ENCODE measurements at regions not wholly inside any gene's neighbourhood (a gene's known extent, or its start where the extent isn't known, plus 50 kb on each side); places are given as distances from the start of the nearest gene placed in this dataset.

- Mint-ChIP-seq H3K27me3 (no peaks in the 10 kb centered on the region), H3K27ac (no peak overlapping the region), H3K9me3 (no peaks in the 10 kb centered on the region), H3K4me3 (no peak overlapping the region), H3K4me1 (no peaks in the 10 kb centered on the region), H3K36me3 (ENCODE audit: low read depth) (no peaks in the 10 kb centered on the region)
- TF ChIP-seq, protein P1, sequence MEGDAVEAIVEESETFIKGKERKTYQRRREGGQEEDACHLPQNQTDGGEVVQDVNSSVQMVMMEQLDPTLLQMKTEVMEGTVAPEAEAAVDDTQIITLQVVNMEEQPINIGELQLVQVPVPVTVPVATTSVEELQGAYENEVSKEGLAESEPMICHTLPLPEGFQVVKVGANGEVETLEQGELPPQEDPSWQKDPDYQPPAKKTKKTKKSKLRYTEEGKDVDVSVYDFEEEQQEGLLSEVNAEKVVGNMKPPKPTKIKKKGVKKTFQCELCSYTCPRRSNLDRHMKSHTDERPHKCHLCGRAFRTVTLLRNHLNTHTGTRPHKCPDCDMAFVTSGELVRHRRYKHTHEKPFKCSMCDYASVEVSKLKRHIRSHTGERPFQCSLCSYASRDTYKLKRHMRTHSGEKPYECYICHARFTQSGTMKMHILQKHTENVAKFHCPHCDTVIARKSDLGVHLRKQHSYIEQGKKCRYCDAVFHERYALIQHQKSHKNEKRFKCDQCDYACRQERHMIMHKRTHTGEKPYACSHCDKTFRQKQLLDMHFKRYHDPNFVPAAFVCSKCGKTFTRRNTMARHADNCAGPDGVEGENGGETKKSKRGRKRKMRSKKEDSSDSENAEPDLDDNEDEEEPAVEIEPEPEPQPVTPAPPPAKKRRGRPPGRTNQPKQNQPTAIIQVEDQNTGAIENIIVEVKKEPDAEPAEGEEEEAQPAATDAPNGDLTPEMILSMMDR (IDR thresholded peaks at IDR 0.05): no peak
- CTCF ChIA-PET: no interaction called here
- intact Hi-C loops (cut with micrococcal nuclease): no loop called here
- ATAC-seq (ENCODE audit: low read depth) (no peak), DNase-seq (no peak)
- POLR2A ChIA-PET: no interaction called here
These were observed 531.1 kb upstream of the TLE4 start for GRCh38 chr9:79040671-79041070.

- Mint-ChIP-seq H3K36me3 (ENCODE audit: low read depth) (no peaks in the 10 kb centered on the region), H3K9me3 (no peaks in the 10 kb centered on the region), H3K27ac (no peak overlapping the region), H3K4me3 (no peak overlapping the region), H3K27me3 (no peaks in the 10 kb centered on the region), H3K4me1 (no peaks in the 10 kb centered on the region)
- CTCF ChIA-PET: no interaction called here
- intact Hi-C loops (cut with micrococcal nuclease): no loop called here
- POLR2A ChIA-PET: no interaction called here
- DNase-seq (no peak), ATAC-seq (ENCODE audit: low read depth) (no peak)
- TF ChIP-seq, protein P1 (IDR thresholded peaks at IDR 0.05): no peak
These were observed 530.5 kb upstream of the TLE4 start for GRCh38 chr9:79041266-79041665.

DNA sequence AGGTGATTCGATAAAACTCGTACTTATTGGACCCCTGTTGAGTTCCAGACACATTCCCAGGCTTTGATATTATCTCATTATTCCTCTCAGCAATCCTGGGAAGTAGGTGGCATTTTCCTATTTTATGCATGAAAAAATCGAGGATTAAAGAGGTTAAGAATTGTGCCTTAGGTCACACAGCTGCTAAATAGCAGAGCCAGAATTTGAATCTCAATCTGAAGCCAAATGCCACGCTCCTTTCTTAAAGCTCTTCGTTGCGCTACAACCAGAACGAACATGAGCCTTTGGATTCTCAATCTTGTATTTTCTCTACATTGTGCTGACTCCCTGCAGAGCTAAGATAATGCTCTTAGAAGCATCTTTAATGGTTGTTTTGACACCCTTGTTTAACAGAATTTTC lies 527.8 kb upstream of the TLE4 start:
- Mint-ChIP-seq H3K27ac (no peak overlapping the region), H3K9me3 (no peaks in the 10 kb centered on the region), H3K4me1 (no peaks in the 10 kb centered on the region), H3K27me3 (no peaks in the 10 kb centered on the region), H3K36me3 (ENCODE audit: low read depth) (no peaks in the 10 kb centered on the region), H3K4me3 (no peak overlapping the region)
- no peak for DNase-seq
- no peak for ATAC-seq (ENCODE audit: low read depth)
- POLR2A ChIA-PET: no interaction called here
- CTCF ChIA-PET: no interaction called here
- intact Hi-C loops (cut with micrococcal nuclease): no loop called here
- TF ChIP-seq, protein P1 (IDR thresholded peaks at IDR 0.05): no peak

- TF ChIP-seq, protein P1 (IDR thresholded peaks at IDR 0.05): no peak
- no peak for ATAC-seq (ENCODE audit: low read depth)
- CTCF ChIA-PET: no interaction called here
- H3K27ac Mint-ChIP-seq: no peak overlapping the region
- intact Hi-C loops (cut with micrococcal nuclease): no loop called here
- H3K9me3 Mint-ChIP-seq: no peaks in the 10 kb centered on the region
- POLR2A ChIA-PET: no interaction called here
- no peak for DNase-seq
- no peaks in the 10 kb centered on the region for H3K36me3 Mint-ChIP-seq (ENCODE audit: low read depth)
- H3K27me3 Mint-ChIP-seq: no peaks in the 10 kb centered on the region
- no peaks in the 10 kb centered on the region for H3K4me1 Mint-ChIP-seq
- H3K4me3 Mint-ChIP-seq: no peak overlapping the region
These were observed 525.4 kb upstream of the TLE4 start for GRCh38 chr9:79046401-79046800.

GRCh38 chr9:79049371-79049770 lies 522.4 kb upstream of the TLE4 start:
- Mint-ChIP-seq H3K27me3 (peaks cover 3% of the 10 kb centered on the region), H3K27ac (no peak overlapping the region), H3K36me3 (ENCODE audit: low read depth) (no peaks in the 10 kb centered on the region), H3K4me3 (no peak overlapping the region), H3K4me1 (no peaks in the 10 kb centered on the region), H3K9me3 (no peaks in the 10 kb centered on the region)
- ChIA-PET POLR2A (no interaction called here), CTCF (no interaction called here)
- ATAC-seq (ENCODE audit: low read depth): no peak
- no peak for DNase-seq
- TF ChIP-seq, protein P1 (IDR thresholded peaks at IDR 0.05): no peak
- intact Hi-C loops (cut with micrococcal nuclease): no loop called here
